KOPT-K1 (cell line): ENCODE measurements at regions not wholly inside any gene's neighbourhood (a gene's known extent, or its start where the extent isn't known, plus 50 kb on each side); places are given as distances from the start of the nearest gene placed in this dataset.
A peak's percentile ranks its signal among the peaks of the same experiment; 100 is the strongest.
"Not testable (repeated sequence)": the region's sequence is repeated elsewhere in the genome, so short reads cannot be mapped to it uniquely, and the experiment has no call there.

Source experiments
- H3K27ac ChIP-seq: fragments of 200-600 bp; sonication (generic); 2 replicates; pipeline ENCODE4 v1.5.1; 2016; ENCODE audit warnings: antibody characterized with exemption, mild to moderate bottlenecking, low read depth, low read length; ENCODE audit not compliant: poor library complexity, severe bottlenecking
- H3K36me3 ChIP-seq: fragments of 200-600 bp; sonication (generic); 2 replicates; pipeline ENCODE4 v1.5.1; 2017; ENCODE audit warnings: antibody characterized with exemption, mild to moderate bottlenecking, low read length, moderate library complexity; ENCODE audit not compliant: insufficient read depth
- H3K9me3 ChIP-seq: fragments of 200-600 bp; sonication (generic); 2 replicates; pipeline ENCODE4 v1.5.1; 2017; ENCODE audit warnings: antibody characterized with exemption, low read length, mild to moderate bottlenecking; ENCODE audit not compliant: insufficient read depth, poor library complexity, severe bottlenecking

DNA sequence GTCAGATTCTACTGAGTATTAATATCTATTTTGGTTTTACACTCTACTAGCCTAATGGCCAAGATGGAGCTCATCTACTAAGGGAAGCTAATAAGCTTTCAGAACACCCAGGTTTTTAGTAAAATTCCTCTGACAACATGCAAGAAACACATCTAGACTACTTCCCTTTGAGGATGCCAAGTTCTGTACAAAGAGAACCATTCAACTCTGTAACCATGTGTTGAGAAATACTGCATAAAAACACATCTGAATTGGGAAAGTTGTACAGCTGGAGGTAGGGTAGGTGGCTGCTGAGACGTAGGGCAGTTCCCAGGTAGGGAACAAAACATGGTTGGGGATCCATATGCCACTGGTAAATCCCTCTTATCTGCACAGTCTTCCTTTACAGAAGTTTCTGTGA lies 66.2 kb downstream of the SC5D start:
- H3K27ac ChIP-seq = no peak overlapping the region
- no peaks in the 10 kb centered on the region for H3K36me3 ChIP-seq
- H3K9me3 ChIP-seq = no peaks in the 10 kb centered on the region

DNA sequence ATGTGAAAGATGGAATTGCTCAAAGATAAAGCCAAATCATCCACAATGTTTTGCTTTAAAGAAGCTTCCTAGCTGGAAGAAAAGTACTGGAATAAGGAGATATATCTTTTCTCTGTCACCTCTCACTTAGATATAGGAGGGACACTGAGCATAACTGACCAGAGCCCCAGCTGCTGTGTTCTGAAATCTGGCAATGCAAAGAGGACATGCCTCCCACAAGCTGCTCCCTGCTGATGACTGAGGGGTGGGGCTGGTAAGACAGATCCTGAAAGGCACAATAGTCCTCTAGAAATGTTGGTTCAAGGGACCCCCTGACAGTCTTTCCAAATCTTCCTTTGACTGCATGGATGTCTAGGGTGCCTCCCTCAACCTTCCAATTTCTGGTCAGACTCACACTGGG lies 67.0 kb downstream of the SC5D start:
- Histone ChIP-seq H3K27ac (no peak overlapping the region), H3K36me3 (no peaks in the 10 kb centered on the region), H3K9me3 (no peaks in the 10 kb centered on the region)

DNA sequence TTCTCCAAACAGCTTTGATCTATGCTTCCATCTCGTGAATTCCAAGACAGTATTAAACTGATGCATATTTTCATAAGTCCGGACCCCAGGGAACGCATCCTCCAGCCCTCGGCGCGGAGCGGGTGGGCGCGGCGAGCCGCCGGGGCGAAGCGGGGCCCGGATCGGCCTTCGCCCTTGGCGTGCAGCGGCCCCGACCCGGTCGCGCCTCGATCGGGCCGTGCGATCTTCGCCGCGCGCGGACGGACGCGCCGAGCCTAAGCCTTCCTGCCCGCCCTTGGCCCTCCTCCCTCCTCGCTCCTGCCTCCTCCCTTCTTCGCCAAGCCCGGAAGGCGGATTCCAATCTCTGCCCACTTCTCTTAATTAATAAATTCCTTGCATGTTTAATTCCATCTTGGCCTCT lies 70.4 kb downstream of the SC5D start:
- H3K9me3 ChIP-seq, H3K27ac ChIP-seq, H3K36me3 ChIP-seq: not testable (repeated sequence)

DNA sequence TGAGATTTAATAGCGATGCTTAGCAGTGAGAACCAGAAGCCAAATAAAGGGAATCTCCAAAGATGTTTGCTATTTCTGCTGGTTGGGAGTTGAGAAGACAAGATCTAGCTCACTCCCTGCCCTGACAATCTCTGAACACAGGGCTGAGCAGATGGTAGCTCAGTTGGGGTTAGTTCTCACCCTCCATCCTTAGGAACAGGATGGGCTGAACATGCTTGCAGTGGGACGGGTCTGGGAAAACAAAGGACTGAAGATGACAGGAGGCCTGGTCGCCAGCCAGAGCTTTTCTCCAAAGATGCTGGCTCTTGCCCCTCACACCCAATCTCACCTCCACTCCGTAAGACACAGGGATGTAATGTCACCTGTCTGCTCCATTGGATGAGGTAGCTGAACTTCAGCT lies 72.7 kb downstream of the SC5D start:
- Histone ChIP-seq H3K27ac (no peak overlapping the region), H3K9me3 (no peaks in the 10 kb centered on the region), H3K36me3 (no peaks in the 10 kb centered on the region)

DNA sequence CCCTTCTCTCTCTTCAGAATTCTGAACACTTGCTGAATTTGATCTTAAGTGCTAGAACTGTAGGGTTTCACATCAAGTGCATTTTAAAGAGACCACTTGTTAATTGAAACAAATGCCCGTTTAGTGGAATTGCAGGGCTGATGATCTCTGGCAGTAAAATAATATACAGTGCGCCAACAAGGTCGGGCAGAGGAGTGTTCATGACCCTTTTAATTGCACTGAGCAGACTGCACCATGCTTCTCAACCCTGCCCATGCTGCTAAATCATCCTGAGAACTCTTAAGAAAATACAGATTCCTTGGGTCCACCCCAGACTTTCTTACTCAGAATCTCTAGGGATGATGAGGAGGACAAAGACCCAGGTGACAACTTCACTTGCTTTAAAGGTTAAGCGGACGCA lies 73.5 kb downstream of the SC5D start:
- no peaks in the 10 kb centered on the region for H3K9me3 ChIP-seq
- no peaks in the 10 kb centered on the region for H3K36me3 ChIP-seq
- no peak overlapping the region for H3K27ac ChIP-seq

DNA sequence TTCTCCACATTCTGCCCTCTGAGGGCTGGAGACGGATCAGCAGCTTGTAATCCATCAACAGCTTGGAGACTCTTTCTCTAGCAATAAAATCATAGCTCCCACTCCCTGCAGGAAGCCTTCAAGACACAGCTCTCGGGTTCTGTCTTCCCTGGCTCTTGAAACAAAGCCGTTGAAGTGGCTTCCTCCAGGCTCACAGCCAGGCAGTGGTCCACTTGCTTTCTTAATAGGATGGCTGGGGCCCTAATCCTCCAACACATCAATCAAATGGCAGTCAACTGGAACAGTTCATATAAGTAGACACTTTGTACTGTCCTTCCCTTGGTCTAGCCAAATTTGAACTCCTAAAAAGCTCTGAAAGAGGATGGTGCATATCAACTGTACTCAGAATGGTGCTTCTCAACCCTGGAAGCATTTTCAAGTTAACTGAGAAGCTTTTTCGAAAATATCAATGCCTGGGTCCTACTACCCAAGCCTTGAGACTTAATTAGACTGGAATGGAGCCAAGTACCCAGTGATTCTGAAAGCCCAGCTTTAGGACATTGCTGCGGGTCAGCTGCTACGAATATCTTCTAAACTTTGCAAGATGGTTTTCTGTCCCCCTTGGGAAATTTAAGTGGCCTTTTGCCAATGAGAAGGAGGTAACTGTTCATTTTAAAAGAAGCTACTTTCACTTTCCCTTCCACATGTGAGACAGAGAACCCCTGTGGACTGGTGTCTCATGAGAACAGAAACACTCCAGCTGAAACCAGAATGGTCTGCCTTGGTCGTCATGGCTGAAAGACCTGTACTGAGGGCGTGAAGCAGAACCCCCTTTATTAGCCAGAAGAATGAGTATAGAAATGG lies 74.7 kb downstream of the SC5D start:
- Histone ChIP-seq H3K27ac (peak overlapping the region; percentile 64), H3K9me3 (no peaks in the 10 kb centered on the region), H3K36me3 (no peaks in the 10 kb centered on the region)

DNA sequence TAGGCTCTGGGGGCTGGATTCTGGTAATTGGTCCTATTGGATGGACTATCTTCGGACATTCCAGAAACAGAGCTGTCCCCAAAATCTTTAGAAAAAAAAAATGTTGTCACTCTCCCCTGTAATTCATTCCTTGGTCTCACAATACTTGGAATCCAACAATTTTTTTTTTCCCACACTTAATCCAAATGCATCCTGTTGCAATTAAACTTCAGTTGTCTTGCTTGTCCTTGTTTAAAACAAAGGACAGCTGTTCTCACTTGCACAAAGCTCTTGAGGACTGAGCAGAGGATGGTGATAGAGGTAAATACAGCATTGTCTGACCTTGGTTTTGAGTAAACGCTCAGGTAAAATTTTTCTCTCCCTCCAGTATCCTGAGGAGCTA lies 75.3 kb downstream of the SC5D start:
- Histone ChIP-seq H3K9me3 (no peaks in the 10 kb centered on the region), H3K36me3 (no peaks in the 10 kb centered on the region), H3K27ac (peak overlapping the region; percentile 64)

DNA sequence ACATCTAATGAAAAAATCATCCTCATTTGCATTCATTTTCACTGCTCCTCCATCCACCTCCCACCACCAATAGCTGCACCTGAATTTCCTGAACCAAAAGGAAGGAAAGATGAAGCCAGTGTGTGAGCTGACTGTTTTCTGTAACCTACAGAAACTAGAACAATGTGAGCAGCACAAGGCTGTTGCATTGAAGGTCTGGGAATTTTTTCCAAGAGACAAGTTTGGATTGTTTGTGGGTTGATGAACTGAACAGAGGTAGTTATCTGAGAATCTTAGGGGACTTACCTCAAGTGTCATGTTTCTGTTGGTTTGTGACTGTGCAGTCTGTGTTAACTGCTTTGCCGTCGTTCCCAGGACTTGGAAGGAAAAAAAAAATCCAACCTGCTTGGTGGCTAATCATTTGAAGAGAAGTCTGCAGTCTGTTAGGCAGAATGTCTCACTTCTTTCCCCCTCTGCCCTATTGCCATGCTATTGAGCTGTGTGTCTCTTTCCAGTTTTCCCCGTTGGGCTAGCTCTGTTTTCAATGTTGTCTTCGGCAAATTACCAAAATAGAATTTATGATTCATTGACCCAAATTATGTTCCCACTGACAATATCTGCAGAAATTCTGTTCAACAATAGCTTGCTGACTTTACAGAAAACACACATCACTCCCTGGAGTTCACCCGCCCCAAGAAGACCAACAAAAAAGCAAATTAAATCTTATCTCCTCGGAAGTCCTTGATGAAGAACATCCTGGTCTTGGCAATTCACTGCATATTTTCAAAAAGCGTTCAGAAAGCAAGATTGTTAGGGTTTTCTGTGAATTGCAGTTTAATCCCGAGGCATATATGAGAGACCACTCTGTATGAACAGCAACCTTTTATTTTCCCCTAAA lies 76.0 kb downstream of the SC5D start:
- H3K9me3 ChIP-seq = no peaks in the 10 kb centered on the region
- H3K27ac ChIP-seq = peak overlapping the region; percentile 64
- H3K36me3 ChIP-seq = no peaks in the 10 kb centered on the region

DNA sequence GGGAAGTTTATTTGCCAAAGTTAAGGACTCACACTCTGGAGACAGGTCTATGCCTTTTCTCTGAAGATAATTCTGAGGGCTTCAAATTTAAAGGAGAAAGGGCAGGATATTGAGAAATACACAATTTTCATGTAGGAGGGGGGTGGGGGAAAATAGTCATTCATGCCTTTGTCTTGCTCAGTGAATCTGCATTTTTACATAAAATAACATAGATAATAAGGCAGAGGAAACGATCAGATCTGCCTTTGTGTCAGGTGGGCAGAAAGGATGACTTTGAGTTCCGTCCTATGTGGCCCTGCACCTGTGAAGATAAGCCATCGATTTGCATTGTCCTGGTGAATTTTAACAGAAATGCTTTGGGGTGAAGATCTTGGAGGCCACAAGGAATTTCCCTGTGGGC lies 76.8 kb downstream of the SC5D start:
- H3K27ac ChIP-seq = peak overlapping the region; percentile 64

DNA sequence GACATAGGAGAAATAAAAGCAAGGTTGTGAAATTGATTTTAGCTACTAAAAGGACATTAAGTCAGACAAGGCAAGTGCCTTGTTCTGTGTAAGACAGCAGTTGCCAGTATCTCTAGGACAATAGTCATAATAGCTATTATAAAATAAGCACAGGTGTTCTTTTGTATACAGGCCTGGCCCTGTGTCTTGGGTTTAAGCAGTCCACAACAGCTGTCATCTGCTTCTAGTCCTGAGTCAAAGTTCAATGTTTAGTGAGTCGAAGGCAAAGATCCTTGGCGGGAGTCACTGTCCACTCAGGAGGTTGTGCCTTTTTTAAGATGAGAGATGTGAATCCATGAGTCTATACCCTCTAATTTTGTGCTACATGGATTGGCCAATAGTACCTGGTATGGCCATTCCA lies 79.5 kb downstream of the SC5D start:
- H3K9me3 ChIP-seq = no peaks in the 10 kb centered on the region
- H3K27ac ChIP-seq = no peak overlapping the region
- H3K36me3 ChIP-seq = no peaks in the 10 kb centered on the region

More for the DNA sequence above, 76.8 kb downstream of the SC5D start:
- Histone ChIP-seq H3K36me3 (no peaks in the 10 kb centered on the region), H3K9me3 (no peaks in the 10 kb centered on the region)

DNA sequence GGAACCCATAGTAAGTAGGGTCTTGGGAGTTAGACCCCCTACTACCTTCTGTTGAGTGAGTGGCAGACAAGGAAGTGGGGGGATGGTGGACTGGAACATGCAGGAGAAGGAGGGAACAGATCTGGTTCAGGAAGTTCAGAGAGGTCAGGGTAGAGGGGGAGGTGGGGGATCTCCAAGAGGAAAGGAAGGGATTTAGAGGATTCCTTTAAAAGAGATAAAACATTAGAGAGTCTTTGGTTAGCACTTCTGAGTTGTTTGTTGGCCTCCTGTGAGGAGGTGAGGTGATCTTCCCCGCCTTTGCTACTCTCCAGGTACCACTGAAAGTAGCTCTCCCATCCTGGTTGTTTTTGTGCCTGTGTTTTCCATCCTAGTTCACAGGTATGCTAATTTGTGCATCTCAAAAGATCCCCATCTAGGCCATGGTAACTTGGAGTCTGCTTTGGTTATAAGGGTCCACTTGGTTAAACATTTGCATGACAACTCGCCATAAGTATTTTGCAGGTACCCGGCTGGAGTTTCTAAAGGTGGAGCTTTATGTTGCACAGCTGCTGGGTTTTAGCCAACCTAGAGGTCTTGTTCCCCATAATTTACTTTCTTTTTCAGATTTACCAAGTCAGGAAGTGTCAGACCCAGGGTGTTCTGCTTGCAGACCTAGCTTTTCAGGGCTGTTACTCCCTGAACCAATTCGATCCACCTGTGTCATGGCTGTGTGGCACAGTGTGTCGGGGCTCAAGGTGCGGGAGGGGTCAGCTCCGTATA lies 79.3 kb upstream of the SORL1 start:
- peak overlapping the region; percentile 42 for H3K27ac ChIP-seq
- no peaks in the 10 kb centered on the region for H3K9me3 ChIP-seq
- H3K36me3 ChIP-seq = no peaks in the 10 kb centered on the region

DNA sequence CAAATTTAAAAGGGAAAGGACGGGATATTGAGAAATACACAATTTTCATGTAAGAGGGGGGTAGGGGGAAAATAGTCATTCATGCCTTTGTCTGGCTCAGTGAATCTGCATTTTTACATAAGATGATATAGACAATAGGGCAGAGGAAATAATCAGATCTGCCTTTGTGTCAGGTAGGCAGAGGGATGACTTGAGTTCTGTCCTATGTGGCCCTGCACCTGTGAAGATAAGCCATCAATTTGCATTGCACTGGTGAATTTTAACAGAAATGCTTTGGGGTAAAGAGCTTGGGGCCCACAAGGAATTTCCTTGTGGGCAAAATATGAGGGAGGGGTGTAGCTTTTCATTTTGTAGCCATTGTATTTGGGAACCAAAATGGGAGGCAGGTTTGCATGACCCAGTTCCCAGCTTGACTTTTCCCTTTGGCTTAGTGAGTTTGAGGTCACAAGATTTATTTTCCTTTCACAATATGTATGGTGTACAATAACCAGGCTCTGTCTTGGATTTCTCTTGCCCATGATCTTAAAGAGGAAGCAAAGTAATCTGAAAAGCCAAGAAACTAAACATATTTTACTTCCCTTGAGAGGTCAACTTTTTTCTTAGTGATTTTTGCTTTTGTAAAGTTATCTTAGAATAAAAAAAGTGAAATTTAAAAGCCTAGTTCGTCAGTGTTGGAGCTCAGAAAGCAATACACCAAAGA lies 77.7 kb upstream of the SORL1 start:
- Histone ChIP-seq H3K36me3 (no peaks in the 10 kb centered on the region), H3K9me3 (no peaks in the 10 kb centered on the region), H3K27ac (peak overlapping the region; percentile 13)

DNA sequence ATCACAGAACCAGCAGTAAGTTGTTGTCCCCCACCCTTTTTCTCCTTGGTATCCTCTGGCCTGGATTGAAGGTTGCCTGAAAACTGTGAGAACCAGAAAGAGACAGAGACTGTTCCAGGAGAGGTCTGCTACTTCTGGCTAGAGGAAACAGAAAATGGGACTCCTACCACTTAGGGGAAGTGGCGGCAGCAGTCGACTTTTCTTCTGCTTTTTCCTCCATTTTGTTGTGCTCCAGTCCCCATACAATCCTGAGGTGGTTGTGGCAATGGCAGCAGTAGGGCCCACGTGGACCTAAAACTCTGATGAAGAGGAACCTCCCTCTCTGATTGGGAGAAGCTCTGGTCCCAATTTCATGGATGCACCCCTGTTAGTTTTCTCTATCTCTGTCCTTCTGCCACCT lies 76.0 kb upstream of the SORL1 start:
- no peaks in the 10 kb centered on the region for H3K36me3 ChIP-seq
- no peak overlapping the region for H3K27ac ChIP-seq
- H3K9me3 ChIP-seq = no peaks in the 10 kb centered on the region

DNA sequence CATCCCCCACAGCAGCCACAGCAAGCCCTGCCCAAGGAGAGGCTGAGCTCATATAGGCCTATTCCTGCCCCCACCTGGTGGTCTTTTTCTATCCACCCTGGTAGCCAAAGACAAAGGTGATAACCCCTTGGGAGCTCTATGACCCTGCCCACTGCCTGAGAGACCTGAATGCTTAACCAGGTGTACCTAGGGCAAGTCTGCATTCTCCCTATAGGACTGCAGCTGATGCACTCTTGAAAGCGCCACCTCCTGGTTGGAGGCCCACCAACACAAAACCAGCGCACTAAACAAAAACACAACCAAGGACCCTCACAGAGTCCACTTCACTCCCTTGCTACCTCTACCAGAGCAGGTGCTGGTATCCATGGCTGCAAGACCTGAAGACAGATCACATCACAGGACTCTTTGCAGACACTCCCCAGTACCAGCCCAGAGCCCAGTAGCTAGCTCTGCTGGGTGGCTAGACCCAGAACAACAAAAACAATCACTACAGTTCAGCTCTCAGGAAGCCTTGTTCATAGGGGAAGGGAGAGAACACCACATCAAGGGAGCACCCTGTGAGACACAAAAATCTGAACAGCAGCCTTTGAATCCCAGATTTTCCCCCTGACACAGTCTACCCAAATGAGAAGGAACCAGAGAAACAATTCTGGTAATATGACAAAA lies 72.8 kb upstream of the SORL1 start:
- not testable (repeated sequence) for H3K36me3 ChIP-seq, H3K27ac ChIP-seq, H3K9me3 ChIP-seq
